Astrocyte (in vitro differentiated cells and primary cell): ENCODE measurements at regions not wholly inside any gene's neighbourhood (a gene's known extent, or its start where the extent isn't known, plus 50 kb on each side); places are given as distances from the start of the nearest gene placed in this dataset.

Experiments
- DNase-seq: peaks from one replicate; pipeline ENCODE4 v3.0.0-alpha.2; 2010; ENCODE audit warnings: low read depth
- FAIRE-seq: peaks from 2 replicates; lab custom pipeline; 2011; peaks lifted over from hg19 to GRCh38; lab: Jason Lieb, UNC
- H2AFZ ChIP-seq: 2 replicates; pipeline ENCODE4 v1.6.0; 2012; ENCODE audit warnings: low read depth, low read length, inconsistent platforms
- H3K27ac ChIP-seq: 2 replicates; pipeline ENCODE4 v1.5.1; 2011; ENCODE audit warnings: low read depth, low read length, inconsistent platforms
- H3K27me3 ChIP-seq: 2 replicates; pipeline ENCODE4 v1.6.0; 2011; ENCODE audit warnings: low read length, inconsistent platforms; ENCODE audit not compliant: insufficient read depth
- H3K36me3 ChIP-seq: 2 replicates; pipeline ENCODE4 v1.5.1; 2011; ENCODE audit warnings: low read length, inconsistent platforms; ENCODE audit not compliant: insufficient read depth
- H3K4me1 ChIP-seq: 2 replicates; pipeline ENCODE4 v1.5.1; 2011; ENCODE audit warnings: low read length, inconsistent platforms; ENCODE audit not compliant: insufficient read depth
- H3K4me2 ChIP-seq: 2 replicates; pipeline ENCODE4 v1.6.0; 2012; ENCODE audit warnings: low read length, inconsistent platforms
- H3K4me3 ChIP-seq: 2 replicates; pipeline ENCODE4 v1.5.1; 2011; ENCODE audit warnings: low read depth, mild to moderate bottlenecking, low read length, inconsistent platforms; ENCODE audit not compliant: insufficient read depth
- H3K79me2 ChIP-seq: 2 replicates; pipeline ENCODE4 v1.6.0; 2012; ENCODE audit warnings: mild to moderate bottlenecking, low read length, inconsistent platforms; ENCODE audit not compliant: insufficient read depth
- H3K9ac ChIP-seq: 2 replicates; pipeline ENCODE4 v1.6.0; 2012; ENCODE audit warnings: mild to moderate bottlenecking, low read length, inconsistent platforms
- H3K9me3 ChIP-seq: 2 replicates; pipeline ENCODE4 v1.5.1; 2012; ENCODE audit warnings: low read depth, mild to moderate bottlenecking, low read length, inconsistent platforms; ENCODE audit not compliant: insufficient read depth
- H4K20me1 ChIP-seq: 2 replicates; pipeline ENCODE4 v1.6.0; 2012; ENCODE audit warnings: low read length, inconsistent platforms; ENCODE audit not compliant: insufficient read depth
- H3K27ac Mint-ChIP-seq: one replicate; pipeline ENCODE4 v1.8.0; 2021; ENCODE audit warnings: mild to moderate bottlenecking, mixed read lengths; ENCODE audit not compliant: unreplicated experiment
- H3K27me3 Mint-ChIP-seq: one replicate; pipeline ENCODE4 v1.8.0; 2021; ENCODE audit warnings: low read depth, mixed read lengths; ENCODE audit not compliant: unreplicated experiment
- H3K36me3 Mint-ChIP-seq: one replicate; pipeline ENCODE4 v1.8.0; 2021; ENCODE audit warnings: low read depth, mixed read lengths; ENCODE audit not compliant: unreplicated experiment
- H3K4me1 Mint-ChIP-seq: one replicate; pipeline ENCODE4 v1.8.0; 2021; ENCODE audit warnings: low read depth, mixed read lengths; ENCODE audit not compliant: unreplicated experiment
- H3K4me3 Mint-ChIP-seq: one replicate; pipeline ENCODE4 v1.8.0; 2021; ENCODE audit warnings: mild to moderate bottlenecking, moderate library complexity, mixed read lengths; ENCODE audit not compliant: unreplicated experiment
- H3K9me3 Mint-ChIP-seq: one replicate; pipeline ENCODE4 v1.8.0; 2021; ENCODE audit warnings: mild to moderate bottlenecking, mixed read lengths; ENCODE audit not compliant: unreplicated experiment
- EZH2 ChIP-seq: IDR thresholded peaks from 2 replicates; pipeline ENCODE4 v1.6.1; 2012; ENCODE audit warnings: mild to moderate bottlenecking, low read length, inconsistent platforms; ENCODE audit not compliant: insufficient read depth
- TF ChIP-seq, protein P1 (sequence below): IDR thresholded peaks from 2 replicates; pipeline ENCODE4 v1.5.1; 2011; ENCODE audit warnings: low read depth, mild to moderate bottlenecking, inconsistent platforms, low read length, moderate library complexity; ENCODE audit not compliant: insufficient read depth

- Histone ChIP-seq H3K27me3 (no peaks in the 10 kb centered on the region), H2AFZ (no peak overlapping the region), H3K9ac (no peak overlapping the region), H3K4me2 (no peak overlapping the region), H4K20me1 (no peaks in the 10 kb centered on the region), H3K9me3 (no peaks in the 10 kb centered on the region), H3K79me2 (no peaks in the 10 kb centered on the region), H3K4me3 (no peak overlapping the region), H3K36me3 (no peaks in the 10 kb centered on the region), H3K27ac (no peak overlapping the region), H3K4me1 (no peaks in the 10 kb centered on the region)
- FAIRE-seq (no peak), DNase-seq (no peak)
- Mint-ChIP-seq H3K4me3 (no peak overlapping the region), H3K4me1 (no peaks in the 10 kb centered on the region), H3K36me3 (no peaks in the 10 kb centered on the region), H3K27ac (no peak overlapping the region), H3K27me3 (no peaks in the 10 kb centered on the region), H3K9me3 (peaks cover 4% of the 10 kb centered on the region)
- TF ChIP-seq, protein P1, sequence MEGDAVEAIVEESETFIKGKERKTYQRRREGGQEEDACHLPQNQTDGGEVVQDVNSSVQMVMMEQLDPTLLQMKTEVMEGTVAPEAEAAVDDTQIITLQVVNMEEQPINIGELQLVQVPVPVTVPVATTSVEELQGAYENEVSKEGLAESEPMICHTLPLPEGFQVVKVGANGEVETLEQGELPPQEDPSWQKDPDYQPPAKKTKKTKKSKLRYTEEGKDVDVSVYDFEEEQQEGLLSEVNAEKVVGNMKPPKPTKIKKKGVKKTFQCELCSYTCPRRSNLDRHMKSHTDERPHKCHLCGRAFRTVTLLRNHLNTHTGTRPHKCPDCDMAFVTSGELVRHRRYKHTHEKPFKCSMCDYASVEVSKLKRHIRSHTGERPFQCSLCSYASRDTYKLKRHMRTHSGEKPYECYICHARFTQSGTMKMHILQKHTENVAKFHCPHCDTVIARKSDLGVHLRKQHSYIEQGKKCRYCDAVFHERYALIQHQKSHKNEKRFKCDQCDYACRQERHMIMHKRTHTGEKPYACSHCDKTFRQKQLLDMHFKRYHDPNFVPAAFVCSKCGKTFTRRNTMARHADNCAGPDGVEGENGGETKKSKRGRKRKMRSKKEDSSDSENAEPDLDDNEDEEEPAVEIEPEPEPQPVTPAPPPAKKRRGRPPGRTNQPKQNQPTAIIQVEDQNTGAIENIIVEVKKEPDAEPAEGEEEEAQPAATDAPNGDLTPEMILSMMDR = no peak
- no peak for TF ChIP-seq EZH2
Observed at GRCh38 chr7:90022213-90022612, 132.1 kb upstream of the STEAP1 start.

DNA sequence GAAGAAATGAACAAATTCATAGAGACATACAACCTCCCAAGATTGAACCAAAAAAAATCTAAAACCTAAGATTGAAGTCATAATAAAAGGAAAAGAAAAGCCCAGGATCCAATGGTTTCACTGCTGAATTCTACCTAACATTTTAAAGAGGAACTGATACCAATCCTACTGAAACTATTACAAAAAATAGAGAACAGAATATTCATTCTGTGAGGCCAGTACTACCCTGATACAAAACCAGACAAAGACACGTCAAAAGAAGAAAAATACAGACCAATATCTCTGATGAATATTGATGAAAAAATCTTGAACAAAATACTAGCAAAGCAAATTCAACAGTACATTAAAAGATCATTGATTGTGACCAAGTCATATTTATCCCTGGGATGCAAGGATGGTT, 128.5 kb upstream of the STEAP1 start:
- H3K27me3 ChIP-seq = no peaks in the 10 kb centered on the region
- H4K20me1 ChIP-seq = no peaks in the 10 kb centered on the region
- H3K27ac ChIP-seq = no peak overlapping the region
- H3K4me3 Mint-ChIP-seq = no peak overlapping the region
- TF ChIP-seq, protein P1 = no peak
- TF ChIP-seq EZH2 = no peak
- H3K4me2 ChIP-seq = no peak overlapping the region
- no peak overlapping the region for H3K4me3 ChIP-seq
- H3K9ac ChIP-seq = no peak overlapping the region
- no peaks in the 10 kb centered on the region for H3K4me1 Mint-ChIP-seq
- no peaks in the 10 kb centered on the region for H3K9me3 ChIP-seq
- no peaks in the 10 kb centered on the region for H3K79me2 ChIP-seq
- no peaks in the 10 kb centered on the region for H3K27me3 Mint-ChIP-seq
- DNase-seq (no peak), FAIRE-seq (no peak)
- peaks cover 4% of the 10 kb centered on the region for H3K9me3 Mint-ChIP-seq
- no peaks in the 10 kb centered on the region for H3K36me3 ChIP-seq
- no peaks in the 10 kb centered on the region for H3K4me1 ChIP-seq
- H2AFZ ChIP-seq = no peak overlapping the region
- no peaks in the 10 kb centered on the region for H3K36me3 Mint-ChIP-seq
- H3K27ac Mint-ChIP-seq = no peak overlapping the region

GRCh38 chr7:90033850-90034249, 120.4 kb upstream of the STEAP1 start:
- Histone ChIP-seq H3K27ac (no peak overlapping the region), H3K27me3 (no peaks in the 10 kb centered on the region), H3K36me3 (no peaks in the 10 kb centered on the region), H3K9ac (no peak overlapping the region), H3K9me3 (no peaks in the 10 kb centered on the region), H3K4me1 (no peaks in the 10 kb centered on the region), H2AFZ (no peak overlapping the region), H3K79me2 (no peaks in the 10 kb centered on the region), H3K4me2 (no peak overlapping the region), H3K4me3 (no peak overlapping the region), H4K20me1 (no peaks in the 10 kb centered on the region)
- no peaks in the 10 kb centered on the region for H3K27me3 Mint-ChIP-seq
- FAIRE-seq (no peak), DNase-seq (no peak)
- H3K36me3 Mint-ChIP-seq = no peaks in the 10 kb centered on the region
- TF ChIP-seq, protein P1 = no peak
- TF ChIP-seq EZH2 = no peak
- H3K4me3 Mint-ChIP-seq = no peak overlapping the region
- H3K4me1 Mint-ChIP-seq = no peaks in the 10 kb centered on the region
- no peak overlapping the region for H3K27ac Mint-ChIP-seq
- H3K9me3 Mint-ChIP-seq = peaks cover 3% of the 10 kb centered on the region
